ENCODE measurements at regions not wholly inside any gene's neighbourhood (a gene's known extent, or its start where the extent isn't known, plus 50 kb on each side); places are given as distances from the start of the nearest gene placed in this dataset.

DNA sequence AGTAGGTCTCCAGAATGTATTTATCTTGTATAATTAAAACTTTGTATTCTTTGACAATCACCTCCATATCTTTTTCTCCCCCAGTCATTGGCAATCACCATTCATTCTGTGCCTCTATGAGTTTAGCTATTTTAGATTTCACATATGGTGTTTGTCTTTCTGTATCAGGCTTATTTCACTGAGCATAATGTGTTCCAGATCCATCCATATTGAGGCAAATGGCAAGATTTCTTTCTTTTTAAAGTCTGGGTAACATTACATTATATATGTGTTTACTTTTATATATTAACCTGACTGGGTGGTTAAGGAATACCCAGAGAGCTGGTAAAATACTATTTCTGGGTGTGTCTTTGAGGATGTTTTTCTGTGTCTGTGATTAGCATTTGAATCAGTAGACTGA, 486.6 kb downstream of the SQOR start:
- DNase-seq = no peak

DNA sequence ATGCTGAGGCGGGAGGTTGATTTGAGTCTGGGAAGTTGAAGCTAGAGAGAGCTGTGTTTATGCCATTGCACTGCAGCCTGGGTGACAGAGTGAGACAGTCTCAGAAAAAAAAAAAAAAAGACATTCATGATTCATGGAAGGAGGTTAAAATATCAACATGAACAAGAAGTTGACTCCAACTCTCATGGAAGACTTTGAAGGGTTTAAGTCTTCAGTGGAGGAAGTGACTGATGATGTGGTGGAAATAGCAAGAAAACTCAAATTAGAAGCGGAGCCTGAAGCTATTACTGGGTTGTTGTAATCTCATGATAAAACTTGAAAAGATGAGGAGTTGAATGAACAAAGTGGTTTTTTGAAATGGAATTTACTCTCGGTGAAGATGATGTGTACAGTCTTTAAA, 491.8 kb downstream of the SQOR start:
- no peak for DNase-seq

DNA sequence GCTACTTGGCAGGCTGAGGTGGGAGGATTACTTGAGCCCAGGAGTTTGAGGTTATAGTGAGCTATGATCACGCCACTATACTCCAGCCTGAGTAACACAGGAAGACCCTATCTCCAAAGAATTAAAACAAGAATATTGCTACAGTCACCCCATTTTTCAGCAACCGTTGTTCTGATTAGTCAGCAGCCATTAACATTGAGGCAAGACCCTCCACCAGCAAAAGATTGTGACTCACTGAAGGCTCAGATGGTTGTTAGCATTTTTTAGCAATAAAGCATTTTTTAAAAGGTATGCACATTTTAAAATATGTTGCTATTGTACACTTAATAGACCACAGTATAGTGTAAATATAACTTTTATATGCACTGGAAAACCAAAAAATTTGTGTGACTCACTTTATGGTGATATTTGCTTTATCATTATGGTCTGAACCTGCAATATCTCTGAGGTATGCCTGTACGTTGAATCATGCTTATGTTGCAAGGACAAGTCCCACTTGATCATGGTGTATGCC, 492.6 kb downstream of the SQOR start:
- DNase-seq = peak; percentile 33

DNA sequence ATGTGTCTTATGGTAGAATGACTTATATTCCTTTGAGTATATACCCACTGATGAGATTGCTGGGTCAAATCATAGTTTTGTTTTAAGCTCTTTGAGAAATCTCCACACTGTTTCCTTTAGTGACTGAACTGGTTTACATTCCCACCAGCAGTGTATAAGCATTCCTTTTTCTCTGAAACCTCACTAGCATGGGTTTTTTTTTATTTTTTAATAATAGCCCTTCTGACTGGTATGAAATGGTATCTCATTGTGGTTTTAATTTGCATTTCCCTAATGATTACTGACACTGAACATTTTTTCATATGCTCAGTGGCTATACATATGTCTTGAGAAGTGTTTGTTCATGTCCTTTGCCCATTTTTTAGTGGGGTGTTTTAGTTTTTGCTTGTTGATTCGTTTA, 494.3 kb downstream of the SQOR start:
- no peak for DNase-seq

DNA sequence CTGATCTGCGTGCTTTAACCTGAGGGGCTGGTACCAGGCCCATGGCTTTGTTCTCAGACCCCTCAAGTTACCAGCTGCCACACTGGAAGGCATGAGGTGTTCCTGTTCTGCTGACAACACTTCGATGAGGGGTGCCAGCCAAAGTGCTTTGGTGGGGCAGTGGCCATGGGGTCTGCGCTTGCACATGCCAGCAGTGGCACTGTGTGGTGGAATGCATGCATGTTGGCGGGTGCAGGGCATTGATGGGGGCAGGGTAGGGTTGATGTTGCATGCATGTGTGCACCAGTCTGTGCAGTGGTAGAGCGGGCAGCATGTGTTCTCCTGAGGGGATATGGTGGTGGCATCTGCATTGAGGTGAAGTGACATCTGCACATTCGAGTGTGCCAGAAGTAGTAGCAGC, 497.0 kb downstream of the SQOR start:
- DNase-seq = no peak

DNA sequence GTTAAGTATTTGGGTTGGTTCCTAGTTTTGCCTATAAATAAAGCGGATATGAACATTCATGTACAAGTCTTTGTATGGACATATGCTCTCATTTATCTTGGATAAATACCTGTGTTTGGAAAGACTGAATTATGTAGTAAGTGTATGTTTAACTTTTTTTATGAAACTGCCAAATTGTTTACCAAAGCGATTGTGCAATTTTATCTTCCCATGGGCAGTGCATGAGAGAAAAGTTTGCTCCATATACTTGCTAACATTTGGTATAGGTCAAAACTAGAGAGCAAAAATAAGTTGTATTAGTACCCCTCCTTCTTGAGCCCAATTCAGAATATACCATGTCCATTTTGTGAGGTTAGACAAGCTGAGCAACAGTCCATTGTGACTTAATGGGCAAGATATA, 502.6 kb downstream of the SQOR start:
- no peak for DNase-seq

DNA sequence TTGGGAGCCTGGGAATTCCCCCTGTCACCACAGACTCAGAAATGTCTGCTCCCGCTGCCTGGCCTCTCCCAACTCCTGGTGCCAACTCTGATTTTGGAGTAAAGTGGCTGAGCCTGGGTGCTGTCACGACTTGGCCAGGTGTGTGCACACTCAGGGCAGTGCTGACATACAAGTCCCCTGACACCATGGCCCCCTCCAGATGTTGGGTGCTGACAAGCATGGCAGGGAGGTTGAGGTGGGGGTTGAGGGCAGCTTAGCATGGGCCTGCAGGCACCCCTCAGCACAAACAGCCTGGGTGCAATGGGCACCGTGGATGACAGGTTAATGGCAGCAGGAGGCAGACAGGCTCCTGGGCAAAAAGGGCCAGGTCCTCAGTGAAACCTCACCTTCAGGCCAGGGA, 511.2 kb downstream of the SQOR start:
- no peak for DNase-seq

DNA sequence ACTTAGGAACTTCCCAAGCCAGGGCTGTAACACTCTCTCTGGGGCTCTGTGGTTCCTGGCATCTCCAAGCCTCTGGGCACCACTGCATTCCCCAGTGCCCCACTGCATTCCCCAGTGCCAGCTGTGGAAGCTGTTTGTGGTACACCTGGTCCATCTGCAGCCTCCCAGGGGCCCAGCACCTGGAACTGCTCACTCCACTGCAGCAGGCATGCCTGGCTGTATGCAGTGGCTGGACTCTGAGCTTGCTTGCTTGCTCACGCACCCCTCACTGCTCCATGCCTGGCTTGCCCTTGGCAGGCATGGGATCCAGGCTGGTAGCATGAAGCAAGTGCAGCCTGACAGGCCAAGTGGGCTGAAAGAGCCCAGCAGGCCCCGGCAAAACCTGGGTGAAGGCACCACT, 512.1 kb downstream of the SQOR start:
- DNase-seq = no peak

DNA sequence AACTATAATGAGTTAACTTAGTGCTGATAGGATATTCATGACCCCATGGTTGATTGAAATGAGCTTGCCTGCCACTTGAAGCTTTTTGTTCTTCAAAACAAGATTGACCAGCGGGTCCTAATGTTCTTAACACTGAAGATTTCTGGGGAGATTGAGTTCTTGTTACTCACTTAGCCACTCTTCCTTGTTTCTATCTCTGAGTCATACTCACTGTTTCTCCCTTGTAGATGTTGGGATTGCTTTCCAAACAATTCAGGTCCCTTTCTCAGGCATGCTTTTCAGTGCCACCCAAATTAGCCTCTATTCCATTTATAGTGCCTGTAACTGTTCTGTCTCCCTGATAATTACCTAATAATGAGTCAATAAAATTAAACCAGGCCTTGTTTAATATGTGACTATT, 517.0 kb downstream of the SQOR start:
- DNase-seq = peak; percentile 11

DNA sequence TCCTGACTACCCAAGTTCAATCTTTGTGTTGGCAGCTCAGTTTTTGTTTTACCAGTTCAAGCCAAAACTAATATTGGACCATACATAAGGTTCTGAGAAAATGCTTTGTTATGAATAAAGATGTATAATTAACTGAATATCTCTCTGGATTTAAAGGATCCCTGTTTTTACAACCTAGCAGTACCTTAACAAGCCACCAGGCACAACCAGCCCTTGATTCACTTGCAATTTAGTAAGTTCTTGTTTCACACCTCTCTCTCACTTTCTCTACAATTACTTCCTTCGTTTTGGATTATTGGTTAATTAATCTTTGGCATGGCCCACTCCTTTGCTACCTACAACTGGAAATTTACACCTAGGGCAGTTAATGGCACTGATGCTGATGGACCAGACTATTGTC, 531.9 kb downstream of the SQOR start:
- DNase-seq = no peak

DNA sequence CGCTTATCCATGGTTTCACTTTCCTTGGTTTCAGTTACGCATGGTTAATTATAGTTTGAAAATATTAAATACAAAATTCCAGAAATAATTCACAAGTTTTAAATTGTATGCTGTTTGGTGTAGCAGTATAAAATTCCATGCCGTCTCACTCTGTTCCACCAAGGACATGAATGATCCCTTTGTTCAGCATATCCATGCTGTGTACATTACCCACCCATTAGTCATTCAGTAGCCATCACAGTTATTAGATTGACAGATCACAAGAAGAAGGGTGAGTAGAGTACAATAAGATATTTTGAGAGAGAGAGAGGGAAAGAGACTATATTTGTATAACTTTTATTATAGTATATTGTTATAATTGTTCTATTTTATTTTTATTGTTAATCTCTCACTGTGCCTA, 535.5 kb downstream of the SQOR start:
- no peak for DNase-seq

DNA sequence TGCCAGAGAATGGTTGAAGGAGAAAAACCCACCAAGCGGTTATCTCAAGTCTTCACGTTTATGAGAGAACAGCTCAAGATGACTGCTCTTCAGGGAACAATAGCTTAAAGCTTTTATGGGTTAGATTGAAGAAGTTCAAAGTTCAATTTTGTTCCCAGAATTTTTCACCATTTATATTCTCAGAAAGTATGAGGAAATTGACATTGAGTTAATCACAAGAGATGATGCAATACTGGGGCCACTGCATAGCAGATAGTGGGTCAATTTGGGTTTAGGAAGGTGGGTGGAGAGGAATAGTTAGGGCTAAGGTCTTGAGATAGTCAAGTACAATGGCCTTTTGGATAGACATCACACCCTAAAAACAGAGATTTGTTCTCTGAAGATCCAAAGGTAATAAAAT, 539.3 kb downstream of the SQOR start:
- no peak for DNase-seq

DNA sequence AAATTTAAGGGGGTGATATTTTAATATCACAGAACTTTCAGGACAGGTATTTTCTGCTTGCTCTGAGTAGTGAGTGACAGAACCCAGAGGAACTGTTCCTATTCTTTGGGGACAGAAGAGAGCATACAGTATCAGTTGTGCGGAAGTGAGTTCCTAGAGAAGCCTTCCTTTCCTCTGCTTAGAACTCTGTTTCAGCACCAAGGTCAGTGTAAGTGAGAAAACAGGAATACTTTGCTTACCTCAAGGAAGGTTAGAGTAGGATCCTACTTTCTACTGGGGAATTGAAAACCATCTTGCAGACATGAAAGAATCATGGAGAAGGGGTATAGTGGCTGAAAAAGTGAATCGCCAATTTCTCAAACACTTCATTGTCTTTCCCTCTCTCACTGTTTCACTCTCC, 542.4 kb downstream of the SQOR start:
- DNase-seq = no peak

DNA sequence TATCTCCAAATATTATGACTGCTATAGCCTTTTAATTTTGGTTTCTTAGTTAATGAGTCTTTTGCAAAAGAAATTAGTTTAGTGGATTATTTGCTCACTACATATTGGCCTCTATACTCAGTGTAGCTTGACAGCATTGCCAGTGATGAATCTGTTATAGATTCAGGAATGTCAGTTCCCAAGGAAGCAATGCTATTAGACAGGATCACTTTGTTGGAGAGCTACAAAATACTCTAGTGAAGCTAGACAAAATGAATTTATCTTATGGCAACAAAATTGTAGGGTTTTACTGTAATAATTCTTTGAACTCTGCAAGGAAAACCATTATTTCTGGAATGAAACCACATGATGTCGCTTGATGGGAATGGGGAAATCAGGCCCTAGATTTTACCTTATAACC, 543.3 kb downstream of the SQOR start:
- DNase-seq = no peak

DNA sequence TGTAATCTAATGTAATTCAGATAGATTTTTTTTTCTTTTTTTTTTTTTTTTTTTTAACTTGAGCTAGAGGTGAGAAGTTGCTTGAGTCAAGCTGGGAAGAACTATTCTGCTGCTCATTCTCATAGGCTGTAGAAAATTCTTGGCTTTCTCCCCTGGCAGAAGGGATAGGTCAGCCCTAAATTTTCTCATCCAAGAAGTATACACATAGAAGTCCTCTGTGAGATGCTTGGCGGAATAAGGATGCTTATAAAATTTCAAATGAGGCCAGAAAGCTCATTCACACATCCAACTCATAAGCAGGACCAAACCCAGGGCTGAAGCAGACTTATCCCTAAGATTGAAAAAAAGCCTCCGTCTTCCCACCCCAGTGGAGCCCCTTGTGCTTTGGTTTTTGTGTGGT, 572.5 kb downstream of the SQOR start:
- no peak for DNase-seq

DNA sequence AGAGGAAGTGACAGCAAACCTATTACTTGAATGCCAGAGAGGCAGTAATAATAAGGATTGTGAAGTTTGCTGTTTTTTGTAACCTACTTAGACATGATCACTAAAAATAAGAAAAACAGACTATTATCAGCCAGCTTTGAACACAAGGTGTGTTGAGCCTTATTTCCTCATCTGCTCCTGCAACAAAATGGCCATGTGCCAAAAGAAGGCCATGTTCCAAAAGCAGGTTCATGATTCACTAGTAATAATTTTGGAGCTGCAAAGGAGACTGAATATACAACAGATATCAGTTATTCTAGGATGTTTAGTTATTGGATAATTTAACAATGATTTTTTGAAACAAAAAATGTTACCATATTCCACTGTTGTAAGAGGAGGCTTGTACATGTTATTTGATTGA, 578.7 kb downstream of the SQOR start:
- no peak for DNase-seq

DNA sequence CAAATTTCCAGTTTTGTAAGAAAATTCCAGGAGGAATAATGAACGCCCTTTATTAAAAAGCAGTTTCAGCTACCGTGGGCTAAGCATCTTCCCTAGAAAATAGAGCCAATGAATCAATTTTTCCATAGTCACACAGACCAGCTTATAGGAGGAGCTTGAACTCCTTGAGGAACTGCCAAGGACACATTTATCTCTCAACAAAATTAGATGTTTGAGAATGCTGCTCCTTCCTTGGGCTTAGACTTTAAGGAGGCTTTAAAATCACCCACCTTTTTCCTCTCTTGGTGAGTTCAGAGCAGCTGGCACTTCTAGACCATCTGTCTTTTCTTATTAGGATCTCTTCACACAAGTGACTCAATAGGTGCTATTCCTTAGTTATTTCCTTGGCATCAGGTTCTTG, 588.0 kb downstream of the SQOR start:
- DNase-seq = no peak

DNA sequence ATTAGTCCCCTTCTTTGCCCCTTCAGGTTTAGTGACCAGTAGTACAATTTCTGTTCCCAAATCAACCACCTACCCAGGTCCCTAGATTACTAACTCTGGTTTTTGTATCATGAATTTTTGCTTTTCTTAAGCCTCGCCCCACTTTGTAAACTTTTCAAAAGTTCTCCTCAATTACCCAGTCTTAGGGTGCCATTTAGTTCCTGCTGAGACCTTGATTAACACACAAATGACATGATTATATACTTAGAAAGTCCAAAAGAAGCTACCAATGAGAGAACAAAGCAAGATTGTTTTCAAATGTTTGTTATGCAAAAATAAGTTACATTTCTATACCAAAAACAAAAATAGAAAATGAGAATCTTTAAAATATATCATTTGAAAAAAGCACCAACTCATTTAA, 594.4 kb downstream of the SQOR start:
- no peak for DNase-seq

DNA sequence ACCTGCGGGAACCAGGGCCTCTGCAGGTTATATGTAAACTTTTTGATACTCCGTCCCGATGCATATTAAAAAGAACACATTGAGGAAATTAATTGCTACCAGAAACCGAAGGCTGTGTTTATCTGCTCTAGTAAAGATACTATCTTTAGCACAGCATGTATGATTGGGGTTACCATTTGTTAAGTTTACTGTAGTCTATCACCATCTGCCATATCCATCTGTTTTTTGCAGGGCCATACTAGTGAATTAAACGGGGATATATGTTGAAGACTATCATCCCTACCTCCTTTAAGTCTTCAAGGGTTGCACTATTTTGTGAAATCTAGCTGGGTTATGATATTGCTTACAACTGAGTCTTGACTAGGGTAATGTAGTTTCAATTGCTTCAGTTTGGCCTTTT, 597.0 kb downstream of the SQOR start:
- DNase-seq = no peak

DNA sequence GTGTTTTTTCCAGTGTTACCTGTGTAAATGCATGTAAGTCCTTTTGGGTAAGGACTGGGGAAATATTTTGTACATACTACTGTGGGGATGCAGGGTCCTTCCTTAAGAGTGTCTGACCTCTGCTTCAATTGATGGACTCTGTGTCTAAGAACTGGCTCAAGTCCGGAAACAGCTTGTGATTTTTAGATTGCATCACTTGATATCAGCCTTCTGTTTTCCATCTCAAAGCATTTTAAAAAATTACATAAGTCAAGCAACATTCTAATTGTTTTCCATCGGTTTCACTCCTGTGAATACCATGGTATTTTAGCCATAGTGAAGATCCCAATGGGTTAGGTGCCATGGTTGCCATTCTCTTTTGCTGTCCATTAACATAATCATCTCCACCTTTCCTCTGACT, 597.6 kb downstream of the SQOR start:
- DNase-seq = no peak

DNA sequence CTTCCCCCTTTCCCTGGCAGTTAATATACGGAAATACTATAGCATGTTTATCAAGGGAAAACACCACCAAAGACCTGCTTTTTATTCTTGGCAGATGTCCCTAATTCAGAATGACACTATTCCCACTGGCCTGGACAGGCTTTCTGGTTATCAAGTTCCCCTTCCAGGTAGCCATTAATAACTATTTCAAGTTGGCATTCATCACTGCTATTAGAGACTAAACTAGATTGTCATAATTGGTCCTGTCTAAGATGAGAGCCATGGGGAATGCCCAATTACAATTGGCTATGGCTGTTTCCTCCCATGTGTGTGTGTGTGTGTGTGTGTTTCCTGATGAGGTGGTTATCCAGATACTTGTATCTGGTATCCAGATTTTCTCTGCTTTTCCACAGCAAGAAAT, 608.1 kb downstream of the SQOR start:
- DNase-seq = no peak

DNA sequence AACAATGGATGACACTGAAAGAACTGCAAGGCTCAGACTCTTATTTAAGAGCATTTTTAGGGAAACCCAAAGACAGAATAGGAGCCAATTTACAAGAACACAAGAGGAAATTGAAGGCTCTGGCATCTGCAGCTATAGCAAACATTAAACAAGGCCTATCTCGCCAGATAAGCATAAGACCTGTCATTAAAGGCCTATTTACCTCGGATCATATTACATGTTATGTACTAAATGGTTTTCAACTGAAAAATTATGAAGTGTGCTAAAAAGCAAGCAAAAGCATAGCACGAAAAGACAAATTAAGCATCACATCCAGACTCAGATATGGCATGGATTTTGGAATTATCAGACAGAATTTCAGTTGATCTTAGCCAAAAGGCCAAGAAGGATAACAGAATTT, 617.1 kb downstream of the SQOR start:
- no peak for DNase-seq

DNA sequence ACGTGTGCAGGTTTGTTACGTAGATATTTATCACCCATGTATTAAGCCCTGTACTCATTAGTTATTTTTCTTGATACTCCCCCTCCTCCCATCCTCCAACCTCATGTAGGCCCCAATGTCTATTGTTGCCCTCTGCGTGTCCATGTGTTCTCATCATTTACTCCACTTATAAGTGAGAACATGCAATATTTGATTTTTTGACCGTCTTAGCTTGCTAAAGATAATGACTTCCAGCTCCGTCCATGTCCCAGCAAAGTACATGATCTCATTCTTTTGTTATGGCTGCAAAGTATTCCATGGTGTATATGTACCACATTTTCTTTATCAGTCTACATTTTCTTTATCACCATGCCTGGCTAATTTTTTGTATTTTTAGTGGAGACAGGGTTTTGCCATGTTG, 623.2 kb downstream of the SQOR start:
- DNase-seq = no peak

DNA sequence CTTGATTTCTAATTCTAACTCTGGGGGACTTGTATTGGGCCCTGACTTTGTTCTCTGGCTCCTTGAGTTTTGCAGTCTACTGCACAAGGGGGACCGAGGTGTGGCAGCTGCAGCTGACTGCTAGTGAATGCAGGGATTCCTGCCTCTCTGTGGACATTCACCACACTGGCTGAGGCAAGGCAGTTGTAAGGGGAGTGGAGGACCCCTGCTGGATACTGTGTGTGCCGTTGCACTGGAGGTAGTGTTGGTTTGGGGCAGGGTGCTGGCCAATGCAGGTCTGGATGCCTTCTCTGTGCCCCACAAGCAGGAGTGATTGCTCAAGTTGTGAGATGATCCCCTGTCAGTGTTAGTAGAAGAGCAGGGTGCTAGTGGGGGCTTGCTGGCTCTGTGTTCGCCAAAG, 626.1 kb downstream of the SQOR start:
- no peak for DNase-seq

DNA sequence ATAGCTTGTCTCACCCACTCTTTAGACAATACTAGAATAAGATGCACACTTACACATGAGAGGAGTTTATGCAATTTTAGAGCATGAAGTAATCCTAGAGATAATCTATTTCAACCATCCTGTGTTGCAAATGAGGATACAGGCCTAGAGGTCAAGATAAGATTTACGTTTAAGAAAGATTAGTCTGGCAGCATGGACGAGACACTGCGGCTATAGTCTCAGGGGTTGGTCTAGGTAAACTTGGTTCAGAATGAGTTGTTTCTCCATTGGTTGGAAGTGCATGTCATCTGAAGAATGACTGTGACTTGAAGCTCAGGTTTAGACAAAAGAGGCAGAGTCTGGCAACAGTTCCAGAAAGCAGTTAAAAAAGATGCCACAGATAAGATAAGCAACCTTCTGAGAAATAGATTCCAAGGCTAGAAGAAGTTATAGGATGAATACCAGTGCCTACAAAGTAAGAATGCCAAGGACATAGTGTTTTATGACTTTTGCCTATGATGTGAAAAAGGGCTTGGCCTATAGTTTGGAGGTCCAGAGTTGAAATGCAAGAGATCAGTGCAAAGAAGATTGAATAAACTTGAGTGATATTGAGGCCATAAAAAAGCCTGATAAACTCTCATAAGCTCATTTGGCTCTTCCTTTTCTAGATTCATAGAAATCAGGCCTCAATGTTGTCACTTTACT, 631.0 kb downstream of the SQOR start:
- DNase-seq = no peak

DNA sequence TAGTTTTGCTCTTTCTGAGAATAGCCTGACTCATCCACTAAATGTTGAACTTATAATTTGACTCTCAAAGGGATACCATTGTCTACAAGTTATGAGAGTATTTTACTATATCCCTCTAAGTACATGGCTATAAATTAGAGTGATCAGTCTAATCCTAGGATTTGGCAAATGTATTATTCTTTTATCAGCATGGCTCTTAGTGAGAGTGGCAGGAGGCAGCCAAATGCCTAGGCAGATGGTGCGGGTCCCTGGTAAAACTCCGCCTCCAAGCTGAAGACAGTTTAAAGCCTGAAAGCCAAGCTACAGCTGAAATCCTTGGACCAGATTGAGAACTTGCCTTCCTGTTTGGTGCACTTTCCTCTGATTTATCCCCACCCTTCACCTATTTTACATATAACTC, 631.8 kb downstream of the SQOR start:
- no peak for DNase-seq
